CD4-positive, alpha-beta T cell (primary cell): ENCODE measurements at regions not wholly inside any gene's neighbourhood (a gene's known extent, or its start where the extent isn't known, plus 50 kb on each side); places are given as distances from the start of the nearest gene placed in this dataset.

Experiments
- ATAC-seq: fragments of 200-7000 bp; cut with Tn5 transposase; one replicate; pipeline ENCODE4 v1.10.0; 2022; ENCODE audit warnings: mild to moderate bottlenecking; ENCODE audit not compliant: poor library complexity
- CTCF ChIA-PET: fragments of 350-600 bp; sonication (Branson Sonifier 250); formaldehyde crosslinking; loops from one replicate; lab custom pipeline; 2021; ENCODE audit warnings: antibody characterized with exemption, inconsistent platforms; lab: Charles Lee
- POLR2A ChIA-PET: fragments of 350-600 bp; sonication (Branson Sonifier 250); formaldehyde crosslinking; loops from one replicate; lab custom pipeline; 2021; ENCODE audit warnings: antibody characterized with exemption, inconsistent platforms; lab: Charles Lee
- DNase-seq, 14 experiments: peaks; one replicate each; pipeline ENCODE4 v3.0.0-alpha.2; 2013 to 2020; ENCODE audit warnings: mixed read lengths in 2 of 14
- H3K27ac ChIP-seq, 2 donors: one replicate each; pipeline versions ENCODE4 v1.5.1 to v1.7.0; 2013; ENCODE audit warnings: low read length in 2 of 2, low read depth in 1 of 2, mild to moderate bottlenecking in 1 of 2
- H3K27me3 ChIP-seq, 2 experiments: 1 replicate in 1 of 2; 2 replicates in 1 of 2; pipeline versions ENCODE4 v1.6.1 to v1.7.0; 2013; ENCODE audit warnings: low read length in 2 of 2, control low read depth in 1 of 2, mild to moderate bottlenecking in 1 of 2, moderate library complexity in 1 of 2; ENCODE audit not compliant: insufficient read depth in 2 of 2, control insufficient read depth in 1 of 2
- H3K36me3 ChIP-seq: one replicate; pipeline ENCODE4 v1.6.1; 2013; ENCODE audit warnings: low read length, control low read depth; ENCODE audit not compliant: insufficient read depth
- H3K4me1 ChIP-seq: one replicate; pipeline ENCODE4 v1.6.1; 2013; ENCODE audit warnings: low read length, control low read depth; ENCODE audit not compliant: insufficient read depth
- H3K4me3 ChIP-seq: one replicate; pipeline ENCODE4 v1.5.1; 2013; ENCODE audit warnings: mild to moderate bottlenecking, low read length, moderate library complexity
- H3K9me3 ChIP-seq, 2 experiments: 1 replicate in 1 of 2; 2 replicates in 1 of 2; pipeline versions ENCODE4 v1.6.1 to v1.7.0; 2013; ENCODE audit warnings: low read length in 2 of 2, mild to moderate bottlenecking in 2 of 2, control low read depth in 1 of 2, moderate library complexity in 1 of 2; ENCODE audit not compliant: control insufficient read depth in 1 of 2, insufficient read depth in 1 of 2
- H3K27ac Mint-ChIP-seq: one replicate; pipeline ENCODE4 v1.8.0; 2020; ENCODE audit warnings: mixed read lengths
- H3K27me3 Mint-ChIP-seq: one replicate; pipeline ENCODE4 v1.8.0; 2021; ENCODE audit warnings: mixed read lengths
- H3K36me3 Mint-ChIP-seq: one replicate; pipeline ENCODE4 v1.8.0; 2021; ENCODE audit warnings: low read depth, mixed read lengths
- H3K4me1 Mint-ChIP-seq: one replicate; pipeline ENCODE4 v1.8.0; 2021; ENCODE audit warnings: low read depth, mixed read lengths
- H3K4me3 Mint-ChIP-seq: one replicate; pipeline ENCODE4 v1.8.0; 2020; ENCODE audit warnings: mild to moderate bottlenecking, mixed read lengths
- H3K9me3 Mint-ChIP-seq: one replicate; pipeline ENCODE4 v1.8.0; 2020; ENCODE audit warnings: mixed read lengths
- intact Hi-C, 2 experiments: fragments of 100-400 bp; cut with DNase I in 1 of 2; cut with micrococcal nuclease in 1 of 2; formaldehyde crosslinking; loops; one replicate each; pipeline versions ENCODE4 v1.15.1 to v1.9.0; 2023 to 2025; cut with DNase I, micrococcal nuclease
- TF ChIP-seq, protein P1 (sequence below): fragments of 200-600 bp; IDR thresholded peaks from one replicate; pipeline ENCODE4 v1.8.0; 2022; ENCODE audit warnings: antibody characterized with exemption, mild to moderate bottlenecking

DNA sequence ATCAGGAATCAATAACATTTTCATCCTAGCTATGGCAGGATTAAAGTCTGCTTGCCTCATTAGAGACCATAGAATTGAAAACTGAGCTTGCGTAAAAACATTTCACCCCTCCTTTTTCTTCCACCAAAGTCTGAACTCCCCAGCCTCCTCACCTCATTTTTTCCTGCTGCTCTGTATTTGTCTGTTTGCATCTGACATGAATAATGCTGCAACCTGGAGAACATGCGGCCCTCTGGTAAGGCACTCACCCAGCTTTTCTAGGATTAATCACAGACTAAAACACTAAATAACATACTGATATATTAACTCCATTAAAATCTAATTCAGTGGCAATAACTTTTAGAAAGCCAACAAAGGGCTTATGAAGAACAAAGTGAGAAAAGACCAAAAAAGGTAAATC, 677.7 kb upstream of the NRSN1 start:
- ATAC-seq = no peak
- H3K36me3 Mint-ChIP-seq = no peaks in the 10 kb centered on the region
- Histone ChIP-seq H3K4me1 (no peaks in the 10 kb centered on the region), H3K27me3 (no peaks in the 10 kb centered on the region), H3K9me3 (no peaks in the 10 kb centered on the region), H3K36me3 (no peaks in the 10 kb centered on the region), H3K4me3 (no peak overlapping the region), H3K27ac (no peak overlapping the region)
- ChIA-PET POLR2A (no interaction called here), CTCF (interaction anchor here (1.0 kb wide), 1 partner anchor 11 kb away, joined by 3 read pairs; no protein-coding TSS in a partner anchor)
- no peak for DNase-seq
- no peak overlapping the region for H3K27ac Mint-ChIP-seq
- H3K4me3 Mint-ChIP-seq = no peak overlapping the region
- TF ChIP-seq, protein P1, sequence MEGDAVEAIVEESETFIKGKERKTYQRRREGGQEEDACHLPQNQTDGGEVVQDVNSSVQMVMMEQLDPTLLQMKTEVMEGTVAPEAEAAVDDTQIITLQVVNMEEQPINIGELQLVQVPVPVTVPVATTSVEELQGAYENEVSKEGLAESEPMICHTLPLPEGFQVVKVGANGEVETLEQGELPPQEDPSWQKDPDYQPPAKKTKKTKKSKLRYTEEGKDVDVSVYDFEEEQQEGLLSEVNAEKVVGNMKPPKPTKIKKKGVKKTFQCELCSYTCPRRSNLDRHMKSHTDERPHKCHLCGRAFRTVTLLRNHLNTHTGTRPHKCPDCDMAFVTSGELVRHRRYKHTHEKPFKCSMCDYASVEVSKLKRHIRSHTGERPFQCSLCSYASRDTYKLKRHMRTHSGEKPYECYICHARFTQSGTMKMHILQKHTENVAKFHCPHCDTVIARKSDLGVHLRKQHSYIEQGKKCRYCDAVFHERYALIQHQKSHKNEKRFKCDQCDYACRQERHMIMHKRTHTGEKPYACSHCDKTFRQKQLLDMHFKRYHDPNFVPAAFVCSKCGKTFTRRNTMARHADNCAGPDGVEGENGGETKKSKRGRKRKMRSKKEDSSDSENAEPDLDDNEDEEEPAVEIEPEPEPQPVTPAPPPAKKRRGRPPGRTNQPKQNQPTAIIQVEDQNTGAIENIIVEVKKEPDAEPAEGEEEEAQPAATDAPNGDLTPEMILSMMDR = no peak
- no peaks in the 10 kb centered on the region for H3K27me3 Mint-ChIP-seq
- H3K4me1 Mint-ChIP-seq = no peaks in the 10 kb centered on the region
- intact Hi-C loops = no loop called here
- H3K9me3 Mint-ChIP-seq = no peaks in the 10 kb centered on the region

DNA sequence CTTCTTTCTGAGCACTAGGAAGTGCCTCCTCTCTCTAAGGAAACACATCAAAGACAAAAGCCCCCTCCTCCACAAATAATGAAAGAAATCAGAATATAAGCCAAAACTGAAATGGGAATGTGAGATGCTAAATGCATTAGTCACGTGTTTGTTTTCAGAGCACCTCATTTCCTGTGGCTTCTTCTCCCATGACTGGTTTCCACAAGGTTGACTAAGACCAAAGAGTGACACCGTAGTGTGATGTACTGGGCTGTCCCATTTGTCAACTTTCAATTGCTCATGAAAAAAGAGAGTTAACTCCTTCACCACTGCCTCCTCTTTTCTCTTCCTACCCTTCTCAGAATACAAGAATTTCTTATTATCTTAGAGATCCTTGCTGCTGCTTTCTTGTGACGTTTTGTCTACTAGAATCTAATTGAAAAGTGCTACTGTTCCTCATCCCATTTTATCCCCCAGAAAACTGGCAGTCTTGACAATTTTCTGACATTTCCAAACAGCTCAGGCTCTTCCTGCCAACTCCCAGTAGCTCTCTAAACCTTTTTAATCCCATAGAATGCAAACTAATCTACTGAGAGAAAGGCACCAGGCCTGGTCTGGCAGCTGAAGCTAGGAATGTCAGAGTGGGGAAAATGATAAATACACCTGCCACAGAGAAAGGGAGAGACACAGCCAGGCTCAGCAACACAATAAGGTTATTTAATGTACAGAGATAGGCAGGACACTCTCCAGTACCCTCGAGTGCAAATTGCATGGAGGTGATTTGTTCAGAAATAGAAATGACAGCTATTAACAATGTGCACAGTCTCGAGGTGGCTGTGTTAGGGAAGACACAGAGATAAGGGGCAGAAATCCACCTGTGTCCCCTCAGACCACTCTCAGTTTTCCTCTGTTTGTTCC, 671.7 kb upstream of the NRSN1 start:
- Histone ChIP-seq H3K9me3 (no peaks in the 10 kb centered on the region), H3K4me3 (no peak overlapping the region), H3K36me3 (no peaks in the 10 kb centered on the region), H3K4me1 (no peaks in the 10 kb centered on the region), H3K27me3 (no peaks in the 10 kb centered on the region), H3K27ac (no peak overlapping the region)
- no peak overlapping the region for H3K4me3 Mint-ChIP-seq
- POLR2A ChIA-PET = no interaction called here
- CTCF ChIA-PET = no interaction called here
- H3K36me3 Mint-ChIP-seq = no peaks in the 10 kb centered on the region
- ATAC-seq (no peak), DNase-seq (no peak)
- intact Hi-C loops = no loop called here
- no peaks in the 10 kb centered on the region for H3K27me3 Mint-ChIP-seq
- no peak overlapping the region for H3K27ac Mint-ChIP-seq
- no peaks in the 10 kb centered on the region for H3K9me3 Mint-ChIP-seq
- no peaks in the 10 kb centered on the region for H3K4me1 Mint-ChIP-seq
- TF ChIP-seq, protein P1 = no peak

DNA sequence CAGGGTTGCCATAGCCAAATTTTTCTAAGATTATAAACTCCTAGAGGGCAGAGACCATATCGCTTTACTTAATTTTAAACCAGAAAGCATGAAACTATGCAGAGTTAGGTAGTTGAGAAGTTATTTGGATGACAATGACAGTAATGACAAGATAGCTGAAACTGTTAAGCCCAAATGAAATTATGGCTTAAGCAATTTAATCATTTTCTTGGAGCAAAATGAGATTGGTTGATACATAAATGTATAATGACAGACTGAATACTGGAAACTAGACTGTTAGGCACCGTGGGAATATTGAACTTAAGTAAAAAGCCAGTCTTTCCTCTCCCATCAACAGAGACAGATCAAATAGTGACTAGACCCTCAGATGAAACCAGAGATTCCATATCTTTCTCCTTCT, 670.3 kb upstream of the NRSN1 start:
- Histone ChIP-seq H3K27ac (no peak overlapping the region), H3K9me3 (no peaks in the 10 kb centered on the region), H3K27me3 (no peaks in the 10 kb centered on the region), H3K4me3 (no peak overlapping the region), H3K36me3 (no peaks in the 10 kb centered on the region), H3K4me1 (no peaks in the 10 kb centered on the region)
- ChIA-PET POLR2A (no interaction called here), CTCF (no interaction called here)
- DNase-seq (no peak), ATAC-seq (no peak)
- no peaks in the 10 kb centered on the region for H3K9me3 Mint-ChIP-seq
- no peaks in the 10 kb centered on the region for H3K4me1 Mint-ChIP-seq
- no peaks in the 10 kb centered on the region for H3K36me3 Mint-ChIP-seq
- H3K4me3 Mint-ChIP-seq = no peak overlapping the region
- no peak overlapping the region for H3K27ac Mint-ChIP-seq
- no peaks in the 10 kb centered on the region for H3K27me3 Mint-ChIP-seq
- TF ChIP-seq, protein P1 = no peak
- intact Hi-C loops = no loop called here
